Left lung (tissue), 4 donors: ENCODE measurements at regions not wholly inside any gene's neighbourhood (a gene's known extent, or its start where the extent isn't known, plus 50 kb on each side); places are given as distances from the start of the nearest gene placed in this dataset.
A peak's percentile ranks its signal among the peaks of the same experiment; 100 is the strongest.

Experiments
- ATAC-seq: fragments of 200-7000 bp; cut with Tn5 transposase; one replicate; pipeline ENCODE4 v1.9.1; 2020; ENCODE audit warnings: moderate library complexity
- DNase-seq, 4 donors: peaks; one replicate each; pipeline ENCODE4 v3.0.0-alpha.2; 2013 to 2020
- H3K27ac ChIP-seq, 2 donors: fragments of 200-600 bp; sonication (generic) in 1 of 2; one replicate each; pipeline versions ENCODE4 v1.5.0 to v1.8.0; 2020 to 2021
- H3K27me3 ChIP-seq, 2 donors: fragments of 200-600 bp; sonication (generic) in 1 of 2; one replicate each; pipeline versions ENCODE4 v1.5.0 to v1.8.0; 2020 to 2021
- H3K36me3 ChIP-seq, 2 donors: fragments of 200-600 bp; sonication (generic) in 1 of 2; one replicate each; pipeline versions ENCODE4 v1.5.0 to v1.8.0; 2020 to 2021
- H3K4me1 ChIP-seq, 2 donors: fragments of 200-600 bp; one replicate each; pipeline ENCODE4 v1.8.0; 2021
- H3K4me3 ChIP-seq, 2 donors: fragments of 200-600 bp; sonication (generic) in 1 of 2; one replicate each; pipeline versions ENCODE4 v1.5.0 to v1.8.0; 2020 to 2021; ENCODE audit warnings: mild to moderate bottlenecking in 1 of 2
- H3K9me3 ChIP-seq, 2 donors: fragments of 200-600 bp; sonication (generic) in 1 of 2; one replicate each; pipeline versions ENCODE4 v1.5.0 to v1.8.0; 2020 to 2021
- intact Hi-C, 2 donors: fragments of 100-400 bp; cut with DNase I; formaldehyde crosslinking; loops; one replicate each; pipeline versions ENCODE4 v1.11.2 to v1.14.2; 2022
- TF ChIP-seq, protein P1 (sequence below), 2 donors: fragments of 200-600 bp; sonication (generic) in 1 of 2; IDR thresholded peaks; one replicate each; pipeline versions ENCODE4 v1.5.0 to v1.8.0; 2021; ENCODE audit warnings: antibody characterized with exemption in 2 of 2
- donor health status: DM: no; HTN: yes; CAD: no.
- donor health status: DM: no; HTN: no; CAD: no.

DNA sequence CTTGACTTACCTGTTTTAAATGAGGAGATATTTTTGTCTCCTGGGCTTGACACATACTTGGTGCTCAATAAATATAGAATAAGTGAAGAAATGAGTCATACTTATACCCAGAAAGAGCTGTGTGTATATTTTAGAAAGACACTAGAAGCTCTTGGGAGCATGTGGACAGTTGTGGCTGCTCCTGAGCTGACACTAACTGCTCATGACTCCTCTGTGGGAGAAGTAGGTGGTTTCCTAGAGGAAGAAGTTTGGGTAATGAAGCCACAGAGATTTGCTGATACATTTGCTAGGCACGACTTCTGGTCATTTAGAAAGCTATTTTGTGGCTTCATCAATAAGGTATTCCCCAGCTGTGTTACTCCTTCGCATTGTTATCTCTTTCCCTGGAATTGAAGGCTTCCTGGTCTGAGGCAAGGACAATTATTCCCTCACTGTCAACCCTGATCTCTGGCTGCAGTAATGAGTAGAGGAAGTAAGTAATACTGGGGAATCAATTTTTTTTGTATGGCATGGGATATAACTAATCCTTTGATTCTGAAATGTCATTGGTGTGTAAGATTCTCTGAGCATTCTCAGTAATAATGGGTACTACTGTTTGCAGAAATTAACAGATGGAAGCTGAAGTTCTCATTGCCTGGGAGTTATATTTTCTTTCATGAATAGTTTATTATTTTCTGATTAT is 79.6 kb upstream of the DCBLD2 start:
- Histone ChIP-seq H3K36me3 (no peaks in the 10 kb centered on the region), H3K9me3 (no peaks in the 10 kb centered on the region), H3K4me3 (no peak overlapping the region), H3K4me1 (no peaks in the 10 kb centered on the region), H3K27me3 (no peaks in the 10 kb centered on the region), H3K27ac (no peak overlapping the region)
- no peak for DNase-seq
- intact Hi-C loops = no loop called here
- TF ChIP-seq, protein P1, sequence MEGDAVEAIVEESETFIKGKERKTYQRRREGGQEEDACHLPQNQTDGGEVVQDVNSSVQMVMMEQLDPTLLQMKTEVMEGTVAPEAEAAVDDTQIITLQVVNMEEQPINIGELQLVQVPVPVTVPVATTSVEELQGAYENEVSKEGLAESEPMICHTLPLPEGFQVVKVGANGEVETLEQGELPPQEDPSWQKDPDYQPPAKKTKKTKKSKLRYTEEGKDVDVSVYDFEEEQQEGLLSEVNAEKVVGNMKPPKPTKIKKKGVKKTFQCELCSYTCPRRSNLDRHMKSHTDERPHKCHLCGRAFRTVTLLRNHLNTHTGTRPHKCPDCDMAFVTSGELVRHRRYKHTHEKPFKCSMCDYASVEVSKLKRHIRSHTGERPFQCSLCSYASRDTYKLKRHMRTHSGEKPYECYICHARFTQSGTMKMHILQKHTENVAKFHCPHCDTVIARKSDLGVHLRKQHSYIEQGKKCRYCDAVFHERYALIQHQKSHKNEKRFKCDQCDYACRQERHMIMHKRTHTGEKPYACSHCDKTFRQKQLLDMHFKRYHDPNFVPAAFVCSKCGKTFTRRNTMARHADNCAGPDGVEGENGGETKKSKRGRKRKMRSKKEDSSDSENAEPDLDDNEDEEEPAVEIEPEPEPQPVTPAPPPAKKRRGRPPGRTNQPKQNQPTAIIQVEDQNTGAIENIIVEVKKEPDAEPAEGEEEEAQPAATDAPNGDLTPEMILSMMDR (IDR thresholded peaks at IDR 0.05) = no peak
- no peak for ATAC-seq

DNA sequence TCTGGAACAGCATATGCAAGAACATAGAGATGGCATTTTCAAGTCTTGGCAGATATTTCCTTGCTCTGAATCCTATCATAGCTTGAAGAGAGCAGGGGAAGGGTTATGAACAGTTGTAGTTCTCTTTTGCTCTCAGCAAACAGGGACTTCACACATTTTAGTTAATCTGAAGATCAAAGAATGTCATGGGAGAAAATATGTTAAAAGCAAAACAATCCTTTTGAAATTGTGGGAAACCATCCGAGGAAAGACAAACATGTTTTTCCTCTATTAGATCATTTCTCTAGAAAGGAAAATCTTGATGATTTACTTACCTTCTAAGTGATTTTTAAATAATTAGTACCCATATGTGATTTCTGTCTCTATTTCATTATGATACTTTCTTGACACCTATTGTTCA is 77.8 kb upstream of the DCBLD2 start:
- Histone ChIP-seq H3K27ac (no peak overlapping the region), H3K4me3 (no peak overlapping the region), H3K9me3 (no peaks in the 10 kb centered on the region), H3K27me3 (no peaks in the 10 kb centered on the region), H3K36me3 (no peaks in the 10 kb centered on the region), H3K4me1 (no peaks in the 10 kb centered on the region)
- TF ChIP-seq, protein P1 (IDR thresholded peaks at IDR 0.05) = no peak
- intact Hi-C loops = no loop called here
- no peak for DNase-seq
- no peak for ATAC-seq

DNA sequence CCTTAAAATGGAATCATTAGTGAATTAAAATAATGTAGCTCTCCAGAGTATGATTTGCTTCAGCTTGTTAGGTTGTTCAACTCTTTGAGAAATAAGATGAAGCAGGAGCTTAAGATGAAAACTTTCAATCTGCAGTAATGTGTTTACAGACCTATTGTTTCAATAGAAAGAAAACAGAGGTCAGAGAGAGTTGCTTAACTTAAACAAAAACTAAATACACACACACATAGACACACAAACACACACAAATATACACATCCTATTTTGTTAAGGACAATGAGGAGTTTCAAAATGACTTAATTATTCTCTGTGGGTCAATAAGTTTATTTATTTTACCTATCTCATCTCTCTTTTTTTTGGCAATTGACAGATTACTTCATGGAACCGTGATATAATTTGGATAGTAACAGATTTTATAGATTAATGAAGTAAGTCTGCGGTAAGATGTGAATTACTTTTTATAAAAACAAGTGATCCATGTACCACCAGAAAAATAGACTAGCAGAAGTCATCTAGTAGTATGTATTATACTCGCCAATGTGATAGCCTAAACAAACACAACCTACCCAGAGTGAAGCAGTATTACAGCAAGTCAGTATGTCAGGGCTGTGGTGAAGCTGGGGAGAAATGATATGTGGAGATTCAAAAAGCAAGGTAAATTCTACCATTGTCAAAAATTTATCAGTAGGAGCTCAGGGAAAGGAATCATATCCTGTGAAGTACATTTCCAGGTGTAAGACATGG is 76.7 kb upstream of the DCBLD2 start:
- H3K36me3 ChIP-seq = no peaks in the 10 kb centered on the region
- H3K27me3 ChIP-seq = no peaks in the 10 kb centered on the region
- H3K4me1 ChIP-seq = no peaks in the 10 kb centered on the region
- DNase-seq (no peak), ATAC-seq (no peak)
- TF ChIP-seq, protein P1 (IDR thresholded peaks at IDR 0.05) = no peak
- no peaks in the 10 kb centered on the region for H3K9me3 ChIP-seq
- no peak overlapping the region for H3K4me3 ChIP-seq
- no peak overlapping the region for H3K27ac ChIP-seq
- intact Hi-C loops = no loop called here

DNA sequence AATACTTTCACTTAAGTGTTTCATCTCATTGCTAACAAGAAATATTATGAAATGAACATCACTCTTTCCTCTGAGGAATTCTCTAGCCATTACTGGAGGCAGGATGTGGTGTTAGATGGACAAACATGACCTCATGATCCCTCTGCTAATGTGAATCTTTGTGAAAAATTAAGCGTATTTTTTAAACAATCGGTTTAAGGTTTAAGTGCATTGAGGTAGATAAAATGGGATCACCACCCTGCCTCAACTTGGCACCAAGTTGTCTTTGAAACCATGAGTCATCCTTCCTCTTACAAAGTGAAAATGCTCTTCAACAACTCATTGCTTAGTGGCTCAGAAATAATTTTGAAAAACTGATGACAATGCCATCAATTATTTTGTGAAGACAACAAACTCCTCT is 76.0 kb upstream of the DCBLD2 start:
- no peaks in the 10 kb centered on the region for H3K27me3 ChIP-seq
- H3K4me3 ChIP-seq = no peak overlapping the region
- TF ChIP-seq, protein P1 (IDR thresholded peaks at IDR 0.05) = no peak
- no peaks in the 10 kb centered on the region for H3K9me3 ChIP-seq
- DNase-seq = no peak
- H3K27ac ChIP-seq = no peak overlapping the region
- peak; percentile 60 for ATAC-seq
- no peaks in the 10 kb centered on the region for H3K36me3 ChIP-seq
- intact Hi-C loops = no loop called here
- H3K4me1 ChIP-seq = no peaks in the 10 kb centered on the region

DNA sequence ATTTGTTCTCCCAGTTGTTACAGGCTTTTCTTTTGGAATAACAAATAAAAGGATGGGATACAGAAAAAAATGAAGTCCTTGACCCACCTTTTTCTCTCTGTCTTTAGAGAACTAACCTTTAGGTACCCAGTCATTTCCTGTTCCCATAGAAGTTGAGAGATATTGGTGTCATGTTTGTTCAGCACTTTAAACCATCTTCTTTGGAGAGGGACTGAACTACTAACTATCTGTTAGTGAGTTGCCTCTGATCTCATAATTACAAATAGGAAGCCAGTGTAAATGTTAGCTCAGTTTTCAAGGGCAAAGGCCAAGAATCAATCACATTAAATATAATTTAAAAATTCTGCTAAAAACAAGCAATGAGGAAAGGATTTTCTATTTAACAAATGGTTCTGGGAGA is 72.9 kb upstream of the DCBLD2 start:
- Histone ChIP-seq H3K4me1 (peaks cover 0 to 3% of the 10 kb centered on the region in 2 donors), H3K27ac (no peak overlapping the region), H3K9me3 (no peaks in the 10 kb centered on the region), H3K36me3 (no peaks in the 10 kb centered on the region), H3K4me3 (no peak overlapping the region), H3K27me3 (no peaks in the 10 kb centered on the region)
- ATAC-seq (no peak), DNase-seq (no peak)
- intact Hi-C loops = no loop called here
- TF ChIP-seq, protein P1 (IDR thresholded peaks at IDR 0.05) = no peak
